GM12864 (cell line): ENCODE measurements at regions not wholly inside any gene's neighbourhood (a gene's known extent, or its start where the extent isn't known, plus 50 kb on each side); places are given as distances from the start of the nearest gene placed in this dataset.

Experiments
- DNase-seq: peaks from one replicate; pipeline ENCODE4 v3.0.0-alpha.2; 2011; ENCODE audit warnings: low read depth
- H3K4me3 ChIP-seq: 2 replicates; pipeline ENCODE4 v1.5.1; 2011; ENCODE audit warnings: mild to moderate bottlenecking, low read depth, low read length, control low read depth
- CTCF ChIP-seq: IDR thresholded peaks from 2 replicates; pipeline ENCODE4 v1.5.1; 2011; ENCODE audit warnings: low read depth, mild to moderate bottlenecking, moderate library complexity, low read length, control low read depth, inconsistent platforms; ENCODE audit errors: missing control alignments

- DNase-seq = no peak
- H3K4me3 ChIP-seq = no peak overlapping the region
- no peak for TF ChIP-seq CTCF
Observed at GRCh38 chr20:18907353-18907752, 93.8 kb downstream of the SCP2D1 start.

- no peak for TF ChIP-seq CTCF
- no peak overlapping the region for H3K4me3 ChIP-seq
- DNase-seq = no peak
Observed at GRCh38 chr20:18908109-18908508, 94.5 kb downstream of the SCP2D1 start.

- no peak for DNase-seq
- no peak for TF ChIP-seq CTCF
- no peak overlapping the region for H3K4me3 ChIP-seq
Observed at GRCh38 chr20:18909254-18909653, 95.7 kb downstream of the SCP2D1 start.

GRCh38 chr20:18913701-18914100 is 100.1 kb downstream of the SCP2D1 start:
- DNase-seq = no peak
- H3K4me3 ChIP-seq = no peak overlapping the region
- TF ChIP-seq CTCF = no peak

- no peak for TF ChIP-seq CTCF
- no peak overlapping the region for H3K4me3 ChIP-seq
- no peak for DNase-seq
Observed at GRCh38 chr20:18914796-18915195, 101.2 kb downstream of the SCP2D1 start.

- no peak overlapping the region for H3K4me3 ChIP-seq
- DNase-seq = no peak
- no peak for TF ChIP-seq CTCF
Observed at GRCh38 chr20:18916886-18917750, 103.5 kb downstream of the SCP2D1 start.

- no peak for DNase-seq
- no peak overlapping the region for H3K4me3 ChIP-seq
- TF ChIP-seq CTCF = no peak
Observed at GRCh38 chr20:18919996-18920395, 106.4 kb downstream of the SCP2D1 start.
